ENCODE measurements at regions not wholly inside any gene's neighbourhood (a gene's known extent, or its start where the extent isn't known, plus 50 kb on each side); places are given as distances from the start of the nearest gene placed in this dataset.

- Histone ChIP-seq H3K4me2 (ENCODE audit: insufficient read depth, low read length) (no peak overlapping the region), H4K20me1 (replicated peaks; ENCODE audit: control insufficient read depth, extremely low read depth, insufficient read depth, low read length) (no peaks in the 10 kb centered on the region), H3K9ac (replicated peaks; ENCODE audit: extremely low read depth, insufficient read depth, low read length) (no peak overlapping the region), H2AFZ (ENCODE audit: low read depth, low read length) (no peak overlapping the region), H3K36me3 (ENCODE audit: control insufficient read depth in 2 of 2, extremely low read depth in 1 of 2, insufficient read depth in 2 of 2, low read length in 2 of 2) (no peaks in the 10 kb centered on the region), H3K27ac (ENCODE audit: insufficient read depth, low read depth, low read length) (no peak overlapping the region), H3K27me3 (ENCODE audit: control insufficient read depth in 2 of 2, insufficient read depth in 2 of 2, low read length in 2 of 2) (peaks cover 15 to 17% of the 10 kb centered on the region in 2 experiments), H3K9me1 (replicated peaks; ENCODE audit: control insufficient read depth, extremely low read depth, insufficient read depth, low read length) (no peaks in the 10 kb centered on the region), H3K9me3 (replicated peaks; ENCODE audit: control insufficient read depth, insufficient read depth, low read length) (no peaks in the 10 kb centered on the region), H3K4me1 (ENCODE audit: control insufficient read depth, extremely low read depth, insufficient read depth, low read length) (no peaks in the 10 kb centered on the region), H3K79me2 (ENCODE audit: control insufficient read depth, insufficient read depth, low read length) (no peaks in the 10 kb centered on the region), H3K4me3 (replicated peaks in 1 of 3; ENCODE audit: insufficient read depth in 1 of 3, low read depth in 1 of 3, low read length in 3 of 3) (no peak overlapping the region)
- FAIRE-seq, result no peak
- dilution Hi-C loops (cut with MboI; ENCODE audit: extremely low pct_ligation_motif_present, low sequenced_read_pairs) (no loop called here), intact Hi-C loops (cut with micrococcal nuclease) (no loop called here)
- DNase-seq (ENCODE audit: low read depth, low spot score), result no peak
- TF ChIP-seq POLR2A (IDR thresholded peaks at IDR 0.05; ENCODE audit: low read depth, low read length) (no peak), JUN (IDR thresholded peaks at IDR 0.05; ENCODE audit: borderline replicate concordance, insufficient read depth, insufficient read length, low read depth) (no peak), FOS (IDR thresholded peaks at IDR 0.05; ENCODE audit: borderline replicate concordance, insufficient read depth, low read length) (no peak), CTCF (IDR thresholded peaks at IDR 0.05; ENCODE audit: extremely low read depth in 1 of 2, insufficient read depth in 1 of 2, low read depth in 1 of 2, low read length in 2 of 2) (no peak), MAX (IDR thresholded peaks at IDR 0.05; ENCODE audit: insufficient read depth, insufficient read length) (no peak), POLR2AphosphoS5 (IDR thresholded peaks at IDR 0.05; ENCODE audit: insufficient read depth, low read depth, low read length) (no peak), MYC (IDR thresholded peaks at IDR 0.05; ENCODE audit: low read depth, low read length) (no peak), EZH2 (IDR thresholded peaks at IDR 0.05; ENCODE audit: borderline replicate concordance, low read depth, low read length, severe bottlenecking) (no peak), GATA2 (IDR thresholded peaks at IDR 0.05; ENCODE audit: insufficient read depth, insufficient read length, low read depth, low read length) (no peak)
- ChIA-PET CTCF (no interaction called here), POLR2A (no interaction called here)
- no TSS peak for BruUV-seq (replicated peaks)
These were observed 63.6 kb upstream of the ATL2 start for GRCh38 chr2:38440655-38441054.
